ENCODE measurements at regions not wholly inside any gene's neighbourhood (a gene's known extent, or its start where the extent isn't known, plus 50 kb on each side); places are given as distances from the start of the nearest gene placed in this dataset.
A peak's percentile ranks its signal among the peaks of the same experiment; 100 is the strongest.

DNA sequence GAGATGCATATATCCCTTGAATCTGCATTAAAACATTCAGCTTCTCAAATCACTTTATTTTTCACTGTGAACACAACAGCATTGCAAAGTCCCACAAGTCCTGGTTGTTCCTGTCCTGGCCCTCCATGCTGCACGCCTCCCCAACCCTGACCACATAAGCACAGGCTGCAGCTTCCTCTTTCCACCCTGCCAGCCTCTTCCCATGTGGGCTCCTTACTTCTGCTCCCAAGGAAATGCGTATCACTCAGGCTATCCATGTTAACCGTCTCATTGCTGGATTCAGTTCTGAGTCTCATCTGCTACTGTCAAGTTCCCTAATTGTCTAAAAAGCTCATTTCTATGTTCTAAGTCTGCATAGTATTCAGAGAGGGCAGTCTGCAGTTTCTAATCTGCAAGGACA lies 89.7 kb upstream of the ZPBP start:
- Histone ChIP-seq H3K9me3 (no peaks in the 10 kb centered on the region), H3K4me3 (no peak overlapping the region), H3K36me3 (ENCODE audit: low read depth) (no peaks in the 10 kb centered on the region), H3K4me1 (ENCODE audit: low read depth) (no peaks in the 10 kb centered on the region)
- no peak for DNase-seq
- ATAC-seq: peak; percentile 32
- intact Hi-C loops (cut with DNase I, micrococcal nuclease): no loop called here
- TF ChIP-seq, protein P1, sequence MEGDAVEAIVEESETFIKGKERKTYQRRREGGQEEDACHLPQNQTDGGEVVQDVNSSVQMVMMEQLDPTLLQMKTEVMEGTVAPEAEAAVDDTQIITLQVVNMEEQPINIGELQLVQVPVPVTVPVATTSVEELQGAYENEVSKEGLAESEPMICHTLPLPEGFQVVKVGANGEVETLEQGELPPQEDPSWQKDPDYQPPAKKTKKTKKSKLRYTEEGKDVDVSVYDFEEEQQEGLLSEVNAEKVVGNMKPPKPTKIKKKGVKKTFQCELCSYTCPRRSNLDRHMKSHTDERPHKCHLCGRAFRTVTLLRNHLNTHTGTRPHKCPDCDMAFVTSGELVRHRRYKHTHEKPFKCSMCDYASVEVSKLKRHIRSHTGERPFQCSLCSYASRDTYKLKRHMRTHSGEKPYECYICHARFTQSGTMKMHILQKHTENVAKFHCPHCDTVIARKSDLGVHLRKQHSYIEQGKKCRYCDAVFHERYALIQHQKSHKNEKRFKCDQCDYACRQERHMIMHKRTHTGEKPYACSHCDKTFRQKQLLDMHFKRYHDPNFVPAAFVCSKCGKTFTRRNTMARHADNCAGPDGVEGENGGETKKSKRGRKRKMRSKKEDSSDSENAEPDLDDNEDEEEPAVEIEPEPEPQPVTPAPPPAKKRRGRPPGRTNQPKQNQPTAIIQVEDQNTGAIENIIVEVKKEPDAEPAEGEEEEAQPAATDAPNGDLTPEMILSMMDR (IDR thresholded peaks at IDR 0.05): no peak

DNA sequence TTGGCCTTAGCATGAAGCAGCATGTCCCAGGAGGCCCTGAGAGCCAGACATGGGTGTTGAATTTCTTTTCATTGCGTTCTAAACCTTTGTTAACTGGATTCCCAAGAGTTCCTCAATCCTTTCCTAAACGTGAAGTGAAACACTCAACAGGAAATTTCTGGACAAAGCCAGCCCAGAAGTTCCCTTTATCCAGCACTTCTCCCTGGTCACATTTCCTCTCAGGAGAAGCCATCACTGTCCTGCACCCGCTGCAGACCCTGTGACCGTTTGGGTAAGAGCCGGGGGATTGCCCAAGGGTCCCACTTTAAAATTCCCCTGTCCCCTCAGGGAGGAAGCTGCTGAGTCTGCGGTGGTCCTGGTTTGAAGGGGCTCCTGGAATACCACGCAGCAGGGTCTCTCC lies 88.0 kb upstream of the ZPBP start:
- Histone ChIP-seq H3K4me3 (no peak overlapping the region), H3K4me1 (ENCODE audit: low read depth) (no peaks in the 10 kb centered on the region), H3K9me3 (no peaks in the 10 kb centered on the region), H3K36me3 (ENCODE audit: low read depth) (no peaks in the 10 kb centered on the region)
- DNase-seq: no peak
- intact Hi-C loops (cut with DNase I, micrococcal nuclease): no loop called here
- TF ChIP-seq, protein P1 (IDR thresholded peaks at IDR 0.05): no peak
- no peak for ATAC-seq

DNA sequence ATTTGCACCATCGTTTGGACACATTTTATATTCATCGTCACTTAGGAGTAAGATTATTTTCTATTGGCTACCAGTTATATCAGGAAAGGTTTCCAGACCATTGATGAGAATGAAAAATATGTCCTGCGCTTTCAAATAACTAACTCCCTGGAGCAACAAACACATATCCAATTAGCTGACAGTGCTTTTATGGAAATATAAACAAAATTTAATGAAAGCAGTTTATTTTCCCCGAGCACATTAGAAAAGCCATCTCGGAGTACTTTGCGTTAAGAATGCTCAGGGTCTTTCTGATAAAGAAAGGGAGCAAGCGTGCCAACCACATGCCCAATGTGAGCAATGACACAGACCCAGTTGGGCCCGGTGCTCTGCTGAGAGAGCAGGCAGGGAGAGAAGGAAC lies 85.1 kb upstream of the ZPBP start:
- no peaks in the 10 kb centered on the region for H3K4me1 ChIP-seq (ENCODE audit: low read depth)
- no peak for ATAC-seq
- DNase-seq: no peak

GRCh38 chr7:50174948-50175347 lies 81.9 kb upstream of the ZPBP start:
- no peaks in the 10 kb centered on the region for H3K9me3 ChIP-seq
- intact Hi-C loops (cut with DNase I, micrococcal nuclease): no loop called here
- DNase-seq (no peak), ATAC-seq (no peak)
- H3K4me1 ChIP-seq (ENCODE audit: low read depth): no peaks in the 10 kb centered on the region
- no peak overlapping the region for H3K4me3 ChIP-seq
- TF ChIP-seq, protein P1 (IDR thresholded peaks at IDR 0.05): no peak
- H3K36me3 ChIP-seq (ENCODE audit: low read depth): no peaks in the 10 kb centered on the region

More for the DNA sequence above, 85.1 kb upstream of the ZPBP start:
- H3K4me3 ChIP-seq: no peak overlapping the region
- TF ChIP-seq, protein P1 (IDR thresholded peaks at IDR 0.05): no peak
- no peaks in the 10 kb centered on the region for H3K9me3 ChIP-seq
- intact Hi-C loops (cut with DNase I, micrococcal nuclease): no loop called here
- H3K36me3 ChIP-seq (ENCODE audit: low read depth): no peaks in the 10 kb centered on the region

DNA sequence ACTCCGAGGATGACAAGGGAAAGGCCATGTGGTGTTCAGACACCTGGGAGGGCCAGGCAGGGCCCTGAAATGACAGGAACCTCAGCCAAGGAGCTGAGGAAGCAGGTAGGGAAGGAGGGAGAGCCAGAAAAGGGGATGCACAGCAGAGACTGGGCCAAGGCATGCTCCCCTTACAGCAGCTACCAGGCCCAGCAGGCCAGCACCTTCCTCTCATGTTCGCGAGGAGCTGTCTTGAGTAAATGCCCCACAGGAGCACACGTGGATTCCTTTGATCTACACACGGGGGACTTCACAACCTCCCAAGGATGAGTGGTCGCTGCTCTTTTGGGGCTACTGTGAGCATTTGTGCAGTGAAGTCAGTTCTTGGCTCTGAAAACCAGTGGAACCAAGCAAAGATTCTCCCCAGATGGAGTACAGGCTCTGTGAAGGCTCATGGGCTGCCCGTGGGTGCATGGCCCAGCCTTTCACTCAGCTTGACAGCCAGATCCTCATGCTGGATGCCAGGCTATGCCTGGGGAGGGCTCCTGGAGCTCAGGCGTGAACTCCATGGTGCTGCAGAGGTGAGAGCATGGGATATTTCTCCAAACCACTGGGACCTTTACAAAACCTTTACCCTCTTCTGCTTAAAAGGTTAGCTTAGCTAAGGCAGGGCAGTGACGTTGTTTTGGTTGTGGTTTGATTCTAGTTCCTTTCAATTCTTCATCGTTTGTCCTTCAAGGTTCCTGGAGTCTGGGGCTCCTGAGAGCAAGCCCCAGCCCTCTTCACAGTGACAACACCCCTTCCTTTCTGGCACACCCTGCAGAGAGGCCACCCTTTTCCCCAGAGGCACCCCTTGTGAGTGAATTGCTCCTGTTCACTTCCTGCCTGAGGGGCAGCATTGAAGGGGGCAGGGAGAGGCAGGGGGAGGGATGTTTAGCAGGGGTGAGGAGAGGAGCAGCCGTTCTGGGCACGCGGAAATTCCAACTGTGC lies 74.2 kb upstream of the ZPBP start:
- TF ChIP-seq, protein P1 (IDR thresholded peaks at IDR 0.05): no peak
- H3K4me3 ChIP-seq: no peak overlapping the region
- ATAC-seq: peak; percentile 25
- intact Hi-C loops (cut with DNase I, micrococcal nuclease): no loop called here
- DNase-seq: no peak
- H3K4me1 ChIP-seq (ENCODE audit: low read depth): no peaks in the 10 kb centered on the region
- H3K9me3 ChIP-seq: no peaks in the 10 kb centered on the region
- no peaks in the 10 kb centered on the region for H3K36me3 ChIP-seq (ENCODE audit: low read depth)
